Spleen (tissue), 7 donors: ENCODE measurements at regions not wholly inside any gene's neighbourhood (a gene's known extent, or its start where the extent isn't known, plus 50 kb on each side); places are given as distances from the start of the nearest gene placed in this dataset.

Experiments
- POLR2A ChIP-seq, 3 donors: fragments of 450-650 bp; IDR thresholded peaks; one replicate each; pipeline ENCODE4 v1.5.1; 2017; ENCODE audit warnings: antibody characterized with exemption in 3 of 3, mild to moderate bottlenecking in 1 of 3
- TF ChIP-seq, protein P1 (sequence below), 11 experiments: fragments of 200-600 bp in 7 of 11; fragments of 450-650 bp in 4 of 11; sonication (generic) in 4 of 11; IDR thresholded peaks in 8 of 11; conservative IDR thresholded peaks in 3 of 11; 1 replicate in 7 of 11; 2 replicates in 4 of 11; pipeline versions ENCODE4 v1.4.0 to v1.8.0; 2016 to 2021; ENCODE audit warnings: antibody characterized with exemption in 11 of 11, inconsistent platforms in 4 of 11, mild to moderate bottlenecking in 1 of 11
- donor health status: DM: no; HTN: no; CAD: no; lungs with moderate emphysema.
- donor health status: DM: no; HTN: no; CAD: no.
- donor health status: DM: no; HTN: no; CAD: no.

DNA sequence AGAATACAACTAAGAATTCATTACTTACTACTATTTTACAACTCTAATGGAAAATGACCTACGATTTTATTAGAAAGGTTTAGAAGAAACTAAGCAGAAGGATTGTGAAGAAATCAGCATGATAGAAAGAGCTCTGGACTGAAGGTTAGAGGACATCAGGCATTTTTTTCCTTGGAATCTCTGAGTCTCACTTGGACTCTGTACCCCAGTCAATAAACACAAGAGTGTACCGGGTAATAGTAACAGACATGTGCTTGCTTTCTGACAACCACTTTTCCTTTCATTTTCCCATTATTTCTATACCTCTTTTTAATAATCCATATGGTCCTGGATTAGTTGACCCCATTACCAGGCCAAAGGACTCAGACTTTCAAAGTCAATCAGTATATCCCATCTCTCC is 1240.9 kb upstream of the LRRTM3 start:
- TF ChIP-seq, protein P1, sequence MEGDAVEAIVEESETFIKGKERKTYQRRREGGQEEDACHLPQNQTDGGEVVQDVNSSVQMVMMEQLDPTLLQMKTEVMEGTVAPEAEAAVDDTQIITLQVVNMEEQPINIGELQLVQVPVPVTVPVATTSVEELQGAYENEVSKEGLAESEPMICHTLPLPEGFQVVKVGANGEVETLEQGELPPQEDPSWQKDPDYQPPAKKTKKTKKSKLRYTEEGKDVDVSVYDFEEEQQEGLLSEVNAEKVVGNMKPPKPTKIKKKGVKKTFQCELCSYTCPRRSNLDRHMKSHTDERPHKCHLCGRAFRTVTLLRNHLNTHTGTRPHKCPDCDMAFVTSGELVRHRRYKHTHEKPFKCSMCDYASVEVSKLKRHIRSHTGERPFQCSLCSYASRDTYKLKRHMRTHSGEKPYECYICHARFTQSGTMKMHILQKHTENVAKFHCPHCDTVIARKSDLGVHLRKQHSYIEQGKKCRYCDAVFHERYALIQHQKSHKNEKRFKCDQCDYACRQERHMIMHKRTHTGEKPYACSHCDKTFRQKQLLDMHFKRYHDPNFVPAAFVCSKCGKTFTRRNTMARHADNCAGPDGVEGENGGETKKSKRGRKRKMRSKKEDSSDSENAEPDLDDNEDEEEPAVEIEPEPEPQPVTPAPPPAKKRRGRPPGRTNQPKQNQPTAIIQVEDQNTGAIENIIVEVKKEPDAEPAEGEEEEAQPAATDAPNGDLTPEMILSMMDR (IDR thresholded peaks at IDR 0.05 in 8 of 11, conservative IDR thresholded peaks at IDR 0.05 in 3 of 11): no peak
- no peak for TF ChIP-seq POLR2A (IDR thresholded peaks at IDR 0.05)
